NCI-H128 (cell line): ENCODE measurements at regions not wholly inside any gene's neighbourhood (a gene's known extent, or its start where the extent isn't known, plus 50 kb on each side); places are given as distances from the start of the nearest gene placed in this dataset.
"Not testable (repeated sequence)": the region's sequence is repeated elsewhere in the genome, so short reads cannot be mapped to it uniquely, and the experiment has no call there.

Experiments
- DNase-seq: peaks from one replicate; lab custom pipeline; 2025; ENCODE audit not compliant: unreplicated experiment; lab: John Stamatoyannopoulos, UW

GRCh38 chr20:12786276-12786675 is 222.5 kb upstream of the SPTLC3 start:
- no peak for DNase-seq

GRCh38 chr20:12788632-12789299 is 220.0 kb upstream of the SPTLC3 start:
- no peak for DNase-seq

GRCh38 chr20:12790859-12791258 is 217.9 kb upstream of the SPTLC3 start:
- peak; percentile 37 for DNase-seq

GRCh38 chr20:12798286-12798685 is 210.5 kb upstream of the SPTLC3 start:
- no peak for DNase-seq

GRCh38 chr20:12808006-12808567 is 200.7 kb upstream of the SPTLC3 start:
- no peak for DNase-seq

- DNase-seq, result no peak
Observed at GRCh38 chr20:12815231-12815768, 193.5 kb upstream of the SPTLC3 start.

GRCh38 chr20:12815778-12816408 is 192.9 kb upstream of the SPTLC3 start:
- no peak for DNase-seq

- DNase-seq, result no peak
Observed at GRCh38 chr20:12821249-12821648, 187.5 kb upstream of the SPTLC3 start.

GRCh38 chr20:12823734-12824133 is 185.0 kb upstream of the SPTLC3 start:
- DNase-seq, result no peak

- DNase-seq, result no peak
Observed at GRCh38 chr20:12824328-12825225, 184.2 kb upstream of the SPTLC3 start.

GRCh38 chr20:12825226-12825595 is 183.6 kb upstream of the SPTLC3 start:
- no peak for DNase-seq

- DNase-seq, result no peak
Observed at GRCh38 chr20:12827816-12828385, 180.9 kb upstream of the SPTLC3 start.

GRCh38 chr20:12829170-12829569 is 179.6 kb upstream of the SPTLC3 start:
- DNase-seq, result no peak

GRCh38 chr20:12833861-12834260 is 174.9 kb upstream of the SPTLC3 start:
- DNase-seq, result no peak

- no peak for DNase-seq
Observed at GRCh38 chr20:12835999-12836398, 172.8 kb upstream of the SPTLC3 start.

- DNase-seq, result no peak
Observed at GRCh38 chr20:12837646-12838045, 171.1 kb upstream of the SPTLC3 start.

- no peak for DNase-seq
Observed at GRCh38 chr20:12838261-12838866, 170.4 kb upstream of the SPTLC3 start.

GRCh38 chr20:12847872-12848271 is 160.9 kb upstream of the SPTLC3 start:
- no peak for DNase-seq

GRCh38 chr20:12849225-12849910 is 159.4 kb upstream of the SPTLC3 start:
- no peak for DNase-seq

- not testable (repeated sequence) for DNase-seq
Observed at GRCh38 chr20:12857643-12858042, 151.1 kb upstream of the SPTLC3 start.
